ENCODE measurements at regions not wholly inside any gene's neighbourhood (a gene's known extent, or its start where the extent isn't known, plus 50 kb on each side); places are given as distances from the start of the nearest gene placed in this dataset.

DNA sequence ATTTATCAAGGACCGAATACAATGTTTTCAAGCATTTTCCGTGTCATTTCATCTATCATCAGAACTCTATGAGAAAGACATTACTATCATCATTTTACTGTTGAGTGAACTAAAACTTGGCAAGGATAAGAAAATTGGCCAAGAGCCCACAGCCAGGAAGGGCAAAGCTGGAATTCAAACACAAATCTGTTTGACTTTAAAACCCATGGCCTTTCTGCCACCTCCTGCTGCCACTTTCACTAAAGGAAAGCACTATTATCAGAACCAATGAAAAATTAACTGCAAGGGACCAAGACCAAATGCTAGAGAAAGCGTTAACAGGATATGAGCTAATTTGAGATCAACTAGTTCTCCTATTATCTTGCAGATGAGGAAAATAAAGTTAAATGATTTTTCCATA lies 2759.2 kb downstream of the ARAP2 start:
- no peak for TF ChIP-seq POLR2A (IDR thresholded peaks at IDR 0.05)
- TF ChIP-seq, protein P1, sequence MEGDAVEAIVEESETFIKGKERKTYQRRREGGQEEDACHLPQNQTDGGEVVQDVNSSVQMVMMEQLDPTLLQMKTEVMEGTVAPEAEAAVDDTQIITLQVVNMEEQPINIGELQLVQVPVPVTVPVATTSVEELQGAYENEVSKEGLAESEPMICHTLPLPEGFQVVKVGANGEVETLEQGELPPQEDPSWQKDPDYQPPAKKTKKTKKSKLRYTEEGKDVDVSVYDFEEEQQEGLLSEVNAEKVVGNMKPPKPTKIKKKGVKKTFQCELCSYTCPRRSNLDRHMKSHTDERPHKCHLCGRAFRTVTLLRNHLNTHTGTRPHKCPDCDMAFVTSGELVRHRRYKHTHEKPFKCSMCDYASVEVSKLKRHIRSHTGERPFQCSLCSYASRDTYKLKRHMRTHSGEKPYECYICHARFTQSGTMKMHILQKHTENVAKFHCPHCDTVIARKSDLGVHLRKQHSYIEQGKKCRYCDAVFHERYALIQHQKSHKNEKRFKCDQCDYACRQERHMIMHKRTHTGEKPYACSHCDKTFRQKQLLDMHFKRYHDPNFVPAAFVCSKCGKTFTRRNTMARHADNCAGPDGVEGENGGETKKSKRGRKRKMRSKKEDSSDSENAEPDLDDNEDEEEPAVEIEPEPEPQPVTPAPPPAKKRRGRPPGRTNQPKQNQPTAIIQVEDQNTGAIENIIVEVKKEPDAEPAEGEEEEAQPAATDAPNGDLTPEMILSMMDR (IDR thresholded peaks at IDR 0.05): no peak

All from stomach (tissue), 4 donors.